Upper lobe of left lung (tissue), 6 donors: ENCODE measurements at regions not wholly inside any gene's neighbourhood (a gene's known extent, or its start where the extent isn't known, plus 50 kb on each side); places are given as distances from the start of the nearest gene placed in this dataset.

ENCODE experiments used
- ATAC-seq, 2 donors: fragments of 200-7000 bp; cut with Tn5 transposase; one replicate each; pipeline ENCODE4 v1.9.1; 2022; ENCODE audit warnings: mild to moderate bottlenecking in 2 of 2, moderate library complexity in 2 of 2; ENCODE audit not compliant: low FRiP score in 2 of 2
- DNase-seq, 2 donors: peaks; one replicate each; pipeline ENCODE4 v3.0.0-alpha.2; 2019 to 2020
- H3K27ac ChIP-seq, 4 donors: fragments of 200-600 bp; sonication (generic); one replicate each; pipeline ENCODE4 v1.5.1; 2016 to 2019
- H3K27me3 ChIP-seq, 4 donors: fragments of 200-600 bp; sonication (generic); one replicate each; pipeline ENCODE4 v1.5.1; 2017 to 2019
- H3K36me3 ChIP-seq, 4 donors: fragments of 200-600 bp; sonication (generic); one replicate each; pipeline ENCODE4 v1.5.1; 2016 to 2019
- H3K4me1 ChIP-seq, 4 donors: fragments of 200-600 bp; sonication (generic); one replicate each; pipeline ENCODE4 v1.5.1; 2018 to 2019
- H3K4me3 ChIP-seq, 4 donors: fragments of 200-600 bp; sonication (generic); one replicate each; pipeline ENCODE4 v1.5.1; 2017 to 2019; ENCODE audit warnings: mild to moderate bottlenecking in 2 of 4, moderate library complexity in 1 of 4
- H3K9me3 ChIP-seq, 4 donors: fragments of 200-600 bp; sonication (generic); one replicate each; pipeline ENCODE4 v1.5.1; 2018 to 2019
- CTCF ChIP-seq, 6 experiments: fragments of 450-650 bp in 4 of 6; fragments of 200-600 bp in 2 of 6; sonication (generic) in 2 of 6; IDR thresholded peaks; one replicate each; pipeline ENCODE4 v1.5.1; 2016 to 2019; ENCODE audit warnings: antibody characterized with exemption in 6 of 6
- EP300 ChIP-seq, 4 donors: sonication (generic); formaldehyde crosslinking; IDR thresholded peaks; one replicate each; pipeline ENCODE4 v1.5.1; 2017; ENCODE audit warnings: antibody characterized with exemption in 4 of 4, control low read depth in 2 of 4
- POLR2A ChIP-seq, 4 donors: fragments of 450-650 bp; IDR thresholded peaks; one replicate each; pipeline ENCODE4 v1.5.1; 2016 to 2017; ENCODE audit warnings: antibody characterized with exemption in 4 of 4, mild to moderate bottlenecking in 2 of 4
- POLR2AphosphoS5 ChIP-seq, 2 donors: sonication (generic); formaldehyde crosslinking; IDR thresholded peaks; one replicate each; pipeline ENCODE4 v1.5.1; 2017; ENCODE audit warnings: antibody characterized with exemption in 2 of 2
- WGBS, 2 donors: methylation state at CpG; one replicate each; pipeline ENCODE4 v1.1.5; 2017 to 2018; 5-methylcytosine and 5-hydroxymethylcytosine counted together
- donor health status: DM: no; HTN: no; CAD: no; lungs with moderate emphysema.
- donor health status: DM: no; HTN: yes; CAD: no; lungs with severe emphysema.

- ATAC-seq (no peak), DNase-seq (peak in 1 of 2 donors; percentile 39)
- Histone ChIP-seq H3K9me3 (peaks cover 0 to 4% (median 0%) of the 10 kb centered on the region in 4 donors), H3K4me1 (no peaks in the 10 kb centered on the region), H3K4me3 (no peak overlapping the region), H3K36me3 (no peaks in the 10 kb centered on the region), H3K27me3 (no peaks in the 10 kb centered on the region), H3K27ac (no peak overlapping the region)
- TF ChIP-seq EP300 (IDR thresholded peaks at IDR 0.05) (no peak), POLR2A (IDR thresholded peaks at IDR 0.05) (no peak), CTCF (IDR thresholded peaks at IDR 0.05) (no peak), POLR2AphosphoS5 (IDR thresholded peaks at IDR 0.05) (no peak)
- 53 to 67% methylated on average over 5 of the region's 5 CpGs for WGBS, 2 donors
Measured at GRCh38 chr12:67911275-67911600, 78.0 kb upstream of the IFNG-AS1 start.

GRCh38 chr12:67911789-67912188 lies 77.5 kb upstream of the IFNG-AS1 start:
- ATAC-seq (no peak), DNase-seq (no peak)
- Histone ChIP-seq H3K9me3 (no peaks in the 10 kb centered on the region), H3K27me3 (no peaks in the 10 kb centered on the region), H3K36me3 (no peaks in the 10 kb centered on the region), H3K4me1 (no peaks in the 10 kb centered on the region), H3K27ac (no peak overlapping the region), H3K4me3 (no peak overlapping the region)
- 68 to 72% methylated on average over 3 of the region's 3 CpGs for WGBS, 2 donors
- TF ChIP-seq POLR2A (IDR thresholded peaks at IDR 0.05) (no peak), EP300 (IDR thresholded peaks at IDR 0.05) (no peak), CTCF (IDR thresholded peaks at IDR 0.05) (no peak), POLR2AphosphoS5 (IDR thresholded peaks at IDR 0.05) (no peak)

GRCh38 chr12:67915335-67915851 lies 73.9 kb upstream of the IFNG-AS1 start:
- no peaks in the 10 kb centered on the region for H3K4me1 ChIP-seq
- WGBS, 2 donors = 83 to 99% methylated on average over 6 of the region's 6 CpGs
- H3K4me3 ChIP-seq = no peak overlapping the region
- H3K9me3 ChIP-seq = no peaks in the 10 kb centered on the region
- no peaks in the 10 kb centered on the region for H3K36me3 ChIP-seq
- ATAC-seq (no peak), DNase-seq (no peak)
- no peak overlapping the region for H3K27ac ChIP-seq
- no peak for TF ChIP-seq EP300 (IDR thresholded peaks at IDR 0.05)
- TF ChIP-seq POLR2A (IDR thresholded peaks at IDR 0.05) = no peak
- no peak for TF ChIP-seq POLR2AphosphoS5 (IDR thresholded peaks at IDR 0.05)
- no peak for TF ChIP-seq CTCF (IDR thresholded peaks at IDR 0.05)
- H3K27me3 ChIP-seq = no peaks in the 10 kb centered on the region

GRCh38 chr12:67916266-67916970 lies 72.8 kb upstream of the IFNG-AS1 start:
- Histone ChIP-seq H3K4me1 (no peaks in the 10 kb centered on the region), H3K36me3 (no peaks in the 10 kb centered on the region), H3K27ac (no peak overlapping the region), H3K9me3 (no peaks in the 10 kb centered on the region), H3K4me3 (no peak overlapping the region), H3K27me3 (no peaks in the 10 kb centered on the region)
- WGBS, 2 donors = 93 to 94% methylated on average over 5 of the region's 5 CpGs
- TF ChIP-seq POLR2A (IDR thresholded peaks at IDR 0.05) (no peak), CTCF (IDR thresholded peaks at IDR 0.05) (no peak), POLR2AphosphoS5 (IDR thresholded peaks at IDR 0.05) (no peak), EP300 (IDR thresholded peaks at IDR 0.05) (no peak)
- ATAC-seq = no peak
- no peak for DNase-seq

GRCh38 chr12:67917811-67918210 lies 71.4 kb upstream of the IFNG-AS1 start:
- Histone ChIP-seq H3K27ac (no peak overlapping the region), H3K27me3 (no peaks in the 10 kb centered on the region), H3K4me3 (no peak overlapping the region), H3K4me1 (no peaks in the 10 kb centered on the region), H3K36me3 (no peaks in the 10 kb centered on the region), H3K9me3 (no peaks in the 10 kb centered on the region)
- ATAC-seq = no peak
- WGBS, 2 donors = 78 to 88% methylated on average over 4 of the region's 4 CpGs
- no peak for TF ChIP-seq POLR2A (IDR thresholded peaks at IDR 0.05)
- no peak for TF ChIP-seq CTCF (IDR thresholded peaks at IDR 0.05)
- TF ChIP-seq EP300 (IDR thresholded peaks at IDR 0.05) = no peak
- no peak for TF ChIP-seq POLR2AphosphoS5 (IDR thresholded peaks at IDR 0.05)
- DNase-seq = no peak
